ENCODE measurements at regions not wholly inside any gene's neighbourhood (a gene's known extent, or its start where the extent isn't known, plus 50 kb on each side); places are given as distances from the start of the nearest gene placed in this dataset.

DNA sequence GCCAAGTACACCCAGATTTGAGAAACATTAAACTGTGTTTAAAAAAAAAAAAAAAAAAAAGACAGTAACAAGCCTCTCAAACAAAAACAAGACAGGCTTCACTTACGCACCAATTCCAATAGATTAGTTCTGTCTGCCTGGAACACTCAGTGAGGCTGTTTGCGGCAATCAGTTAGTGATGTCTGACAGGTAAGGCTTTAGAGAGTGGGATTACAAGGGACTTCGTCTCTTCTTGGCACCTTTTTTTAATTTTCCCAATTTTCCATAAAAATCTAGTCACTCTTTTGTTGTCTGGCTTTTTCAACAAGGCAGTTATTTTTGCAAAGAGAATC lies 79.6 kb downstream of the NCOR2 start:
- DNase-seq: no peak

DNA sequence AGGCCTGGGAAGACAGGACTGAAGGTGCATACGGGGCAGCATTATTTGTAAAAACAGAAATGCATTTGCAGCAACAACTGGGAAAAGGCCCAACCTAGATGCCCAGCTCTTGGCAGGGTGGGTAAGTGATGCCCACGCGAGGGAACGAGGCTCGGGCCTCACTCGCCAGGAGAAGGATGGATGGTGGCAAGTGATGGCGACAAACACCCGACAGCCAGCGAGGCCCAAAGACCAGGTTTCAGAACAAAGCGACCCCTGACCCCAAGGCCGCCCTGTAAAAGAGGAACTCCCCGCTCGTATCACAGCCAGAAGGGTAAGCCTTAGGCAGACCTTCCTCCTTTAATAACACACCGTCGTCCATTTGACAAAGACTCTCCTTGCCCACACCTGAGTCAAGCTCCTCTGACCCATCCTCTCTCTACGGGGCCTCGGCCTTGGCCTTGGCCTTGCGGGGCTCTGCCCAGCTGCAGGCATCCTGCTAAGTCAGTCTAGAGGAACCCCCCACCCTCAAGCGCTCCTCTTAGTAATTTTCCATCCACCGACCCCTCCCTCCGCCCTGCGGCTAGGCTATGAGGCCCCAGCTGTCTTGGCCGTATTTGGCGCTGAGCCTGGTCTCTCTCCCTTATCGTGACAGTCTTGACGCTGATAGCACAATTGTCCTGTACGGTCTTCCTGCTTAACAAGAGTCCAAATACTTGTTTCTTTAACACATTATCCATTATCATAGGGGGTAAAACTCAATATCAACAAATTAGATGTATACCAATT lies 80.2 kb downstream of the NCOR2 start:
- DNase-seq: no peak

DNA sequence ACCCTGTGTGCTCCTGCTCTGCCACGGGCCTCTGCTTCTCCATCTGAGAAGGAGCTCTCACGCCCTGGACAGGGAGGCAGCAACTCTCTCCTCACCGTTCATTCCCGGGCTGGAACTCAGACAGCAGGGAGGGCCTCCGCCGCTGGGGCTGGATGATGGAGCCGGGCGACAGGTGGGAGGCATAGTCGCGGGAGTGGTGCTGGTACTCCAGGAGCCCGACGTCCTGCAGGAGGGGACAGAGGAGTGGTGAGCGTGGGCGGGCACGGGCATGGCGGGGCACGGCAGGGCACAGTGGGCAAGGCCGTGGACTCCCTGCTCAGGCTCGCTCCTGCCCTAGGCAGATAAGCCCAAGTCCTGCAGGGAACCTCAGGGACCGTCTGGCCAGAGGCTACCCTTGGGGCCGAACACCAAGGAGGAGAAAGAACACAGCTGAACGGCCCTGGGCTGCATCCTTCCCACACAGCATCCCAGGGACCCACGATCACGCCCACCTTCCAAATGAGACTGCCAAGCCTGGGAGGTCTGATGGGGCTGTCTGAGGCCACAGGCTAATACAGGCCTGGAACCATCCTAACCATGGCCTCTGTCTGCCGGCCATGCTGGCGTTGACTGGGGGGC lies 81.0 kb downstream of the NCOR2 start:
- DNase-seq: no peak

DNA sequence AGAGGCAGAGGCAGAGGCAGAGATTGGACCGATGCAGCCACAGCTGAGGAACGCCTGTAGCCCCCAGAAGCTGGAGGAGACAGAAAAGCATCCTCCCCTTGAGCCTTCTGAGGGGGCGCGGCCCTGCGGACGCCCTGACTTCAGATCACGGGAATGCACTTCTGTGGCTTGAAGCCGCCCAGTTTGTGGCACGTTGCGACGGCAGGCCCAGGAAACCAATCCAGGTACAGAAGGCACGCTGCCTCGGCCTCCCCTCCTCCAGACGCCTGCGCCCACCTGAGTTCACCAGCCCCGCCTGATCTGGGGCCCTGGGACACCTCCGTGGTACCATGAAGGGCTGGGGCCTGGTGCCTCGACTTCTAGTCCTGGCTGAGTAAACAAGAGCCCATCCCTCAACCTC lies 82.0 kb downstream of the NCOR2 start:
- no peak for DNase-seq

DNA sequence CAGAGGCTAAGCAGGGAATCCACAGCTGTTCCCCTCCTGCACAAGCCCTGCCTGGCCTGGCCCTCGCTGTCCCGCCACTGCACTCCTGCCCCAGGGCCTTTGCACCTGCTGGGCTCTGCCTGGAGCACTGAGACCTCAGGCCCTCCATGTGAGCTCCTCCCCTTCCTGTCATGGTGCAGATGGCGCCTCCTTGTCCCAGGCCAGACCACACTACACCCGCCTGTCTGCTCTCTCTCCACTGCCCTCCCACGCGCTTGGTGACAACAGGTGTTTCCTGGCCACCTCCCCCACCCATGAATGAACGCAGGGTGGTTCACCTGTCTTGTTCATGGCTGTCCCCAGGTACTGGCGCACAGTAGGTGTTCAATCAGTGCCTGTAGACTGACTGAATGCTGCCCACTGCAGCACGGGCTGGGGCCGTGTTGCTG lies 82.9 kb downstream of the NCOR2 start:
- DNase-seq: peak; percentile 24

DNA sequence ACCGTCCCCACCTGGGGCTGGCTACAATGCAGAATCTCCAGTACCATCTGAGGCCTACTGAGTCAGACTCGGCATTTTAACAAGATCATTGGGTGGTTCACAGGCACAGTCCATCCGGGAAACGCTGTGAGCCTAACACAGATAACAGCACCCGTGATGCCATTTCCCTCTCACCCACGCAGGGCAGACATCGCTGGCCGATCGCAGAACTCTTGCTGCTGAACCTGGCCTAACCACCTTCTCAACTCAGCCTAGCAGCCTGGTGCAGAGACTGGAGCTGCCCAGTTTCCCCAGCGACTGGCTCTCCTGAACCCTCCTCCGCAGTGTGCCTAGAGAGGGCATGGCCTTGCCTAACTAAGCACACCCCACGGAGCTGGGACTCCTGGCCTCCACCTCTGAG lies 83.3 kb downstream of the NCOR2 start:
- DNase-seq: no peak

DNA sequence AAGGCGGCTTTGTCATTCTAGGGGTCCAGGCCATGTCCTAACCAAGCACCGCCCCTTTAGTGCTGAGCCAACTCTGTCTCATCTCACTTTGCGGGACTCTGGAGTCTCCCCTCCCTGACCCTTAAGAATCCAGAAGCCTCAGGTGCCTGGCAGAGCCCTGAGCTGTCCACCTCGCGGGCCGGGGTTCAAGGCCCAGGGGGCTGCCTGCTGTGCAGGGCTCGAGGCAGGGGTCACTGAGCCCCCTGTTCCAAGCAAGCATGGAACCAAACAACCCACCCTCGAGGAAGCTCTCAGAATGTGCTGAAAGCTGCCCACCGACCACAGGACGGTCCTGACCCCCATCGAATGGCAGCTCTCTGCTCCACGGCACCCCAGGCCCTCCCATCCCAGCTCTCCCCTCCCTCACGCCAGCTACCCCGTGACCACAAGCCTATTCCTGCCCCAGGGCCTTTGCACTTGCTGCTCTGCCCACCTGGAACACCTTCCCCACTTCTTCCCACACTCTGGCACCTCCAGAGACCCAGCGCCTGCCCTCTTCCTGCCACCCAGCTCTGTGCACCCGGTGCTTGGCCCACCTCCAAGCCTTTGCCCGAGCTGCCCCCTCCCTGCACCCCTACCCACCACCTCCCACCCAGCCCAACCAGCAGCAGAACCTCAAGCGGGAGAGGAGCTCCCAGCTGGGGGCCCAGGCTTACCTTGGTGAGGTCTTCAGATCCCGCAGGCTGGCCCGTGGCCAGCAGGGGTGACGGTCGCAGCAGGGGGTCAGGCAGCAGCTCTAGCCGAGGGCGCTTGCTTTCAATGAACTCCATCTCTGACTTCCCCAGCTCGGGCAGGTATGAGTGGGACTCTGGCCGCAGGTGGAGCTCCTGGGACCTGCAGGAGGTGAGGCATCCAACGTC lies 84.3 kb downstream of the NCOR2 start:
- no peak for DNase-seq

DNA sequence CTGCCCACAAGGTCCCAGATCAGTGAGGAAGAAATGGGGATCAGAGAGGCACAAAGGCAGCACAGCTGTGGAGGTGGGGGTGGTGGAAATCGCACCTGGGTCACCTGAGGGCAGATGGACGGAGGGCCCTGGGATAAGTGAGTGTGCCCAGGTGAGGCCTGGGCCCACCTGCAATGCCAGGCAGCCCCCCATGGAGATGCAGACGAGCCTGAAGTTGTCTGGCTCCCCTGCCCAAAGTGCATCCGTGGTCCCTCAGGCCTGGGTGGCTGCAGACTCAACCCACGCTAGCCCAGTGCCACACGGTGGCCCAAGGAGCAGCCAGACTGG lies 84.9 kb downstream of the NCOR2 start:
- DNase-seq: no peak

DNA sequence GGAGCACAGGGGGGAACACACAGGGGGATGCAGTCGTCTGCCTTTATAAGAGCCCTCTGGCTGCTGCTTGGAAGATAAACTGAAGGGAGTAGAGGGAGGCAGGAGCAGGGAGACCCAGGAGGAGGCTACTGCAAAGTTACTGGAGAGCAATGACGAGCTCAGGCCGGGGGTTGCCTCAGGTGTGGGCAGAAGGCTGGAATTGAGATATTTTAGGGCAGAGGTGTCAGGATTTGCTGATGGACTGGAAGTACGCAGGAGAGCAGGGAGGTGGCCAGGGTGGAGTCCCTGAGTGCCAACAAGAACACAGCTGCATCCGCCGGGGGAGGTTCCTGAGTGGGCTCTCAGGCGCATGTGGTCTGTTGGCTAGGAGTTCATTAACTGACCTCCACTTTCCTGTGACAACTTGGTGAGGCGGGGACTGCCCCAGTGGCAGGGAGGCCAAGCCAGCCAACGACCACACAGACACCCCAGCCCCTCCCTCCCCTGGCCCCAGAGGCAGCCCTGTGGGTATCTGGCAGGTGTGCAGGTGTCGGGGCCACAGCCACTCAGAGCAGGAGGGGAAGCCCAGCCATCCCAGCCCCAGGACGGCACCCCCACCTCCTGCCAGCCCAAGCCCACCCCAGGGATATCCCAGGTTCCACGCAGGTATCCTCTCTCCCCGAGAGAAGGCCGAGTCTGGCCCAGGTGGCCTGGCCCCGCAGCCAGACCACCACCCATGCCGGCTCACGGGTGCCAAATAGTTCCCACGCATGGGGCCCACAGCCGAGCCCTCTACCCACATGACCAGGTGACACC lies 85.4 kb downstream of the NCOR2 start:
- no peak for DNase-seq

DNA sequence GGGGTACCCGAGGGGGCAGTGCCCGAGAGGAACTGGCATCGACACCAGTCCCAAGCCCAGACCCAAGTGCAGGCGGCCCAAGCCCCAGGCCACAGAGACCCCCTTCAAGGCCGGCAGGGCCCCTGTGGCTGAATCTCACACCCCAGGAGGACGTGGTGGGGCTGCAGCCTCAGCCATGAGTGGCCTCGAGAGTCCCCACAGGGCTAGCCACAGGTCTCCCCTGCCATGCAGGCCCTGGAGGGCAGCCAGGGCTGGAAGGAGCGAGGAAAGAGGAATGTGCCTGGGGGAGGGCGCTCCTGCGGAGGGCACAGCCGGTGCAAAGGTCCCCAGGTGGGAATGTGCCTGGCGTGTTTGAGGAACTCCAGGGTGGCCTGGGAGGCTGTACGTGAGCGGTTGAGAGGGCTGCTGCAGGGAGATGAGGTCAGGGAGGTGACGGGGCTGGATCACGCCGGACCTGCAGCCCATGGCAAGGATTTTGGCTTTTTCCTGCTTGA lies 86.1 kb downstream of the NCOR2 start:
- no peak for DNase-seq

DNA sequence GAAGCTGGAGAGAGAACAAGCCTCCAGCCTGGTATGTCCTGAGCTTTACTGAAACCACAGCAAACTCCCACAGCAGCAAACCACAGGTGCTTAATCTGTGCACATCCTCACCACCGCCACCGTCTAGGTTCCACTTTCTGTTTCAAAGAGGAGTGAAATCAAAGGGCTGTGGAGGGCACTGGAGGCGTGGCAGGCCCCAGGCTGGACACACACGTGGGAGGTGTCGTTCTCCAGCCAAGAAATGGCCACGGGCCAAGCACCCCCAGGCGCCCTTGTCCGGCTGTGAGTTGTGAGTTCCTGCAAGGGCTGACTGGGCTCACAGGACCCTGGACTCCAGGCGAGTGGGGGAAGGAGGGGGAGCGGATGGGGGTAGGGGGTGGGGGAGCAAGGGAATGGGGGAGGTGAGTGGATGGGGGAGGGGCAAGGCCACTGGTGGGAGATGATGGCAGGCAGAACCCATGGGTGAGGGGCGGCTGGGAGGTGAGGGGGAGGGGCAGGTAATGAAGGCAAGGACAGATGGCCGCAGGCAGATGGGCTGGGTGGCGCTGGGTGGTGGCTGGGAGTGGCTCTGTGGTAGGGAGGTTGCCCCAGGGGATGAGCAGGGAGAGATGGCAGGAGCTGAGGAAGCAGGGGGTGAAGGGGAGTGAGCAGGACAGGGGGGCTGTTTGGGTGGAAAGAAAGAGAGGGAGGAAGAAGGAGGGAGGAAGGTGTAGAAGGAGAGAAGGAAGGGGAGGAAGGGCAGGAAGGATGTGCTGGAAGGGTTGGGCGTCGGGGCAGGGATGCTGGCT lies 86.7 kb downstream of the NCOR2 start:
- DNase-seq: peak; percentile 56

DNA sequence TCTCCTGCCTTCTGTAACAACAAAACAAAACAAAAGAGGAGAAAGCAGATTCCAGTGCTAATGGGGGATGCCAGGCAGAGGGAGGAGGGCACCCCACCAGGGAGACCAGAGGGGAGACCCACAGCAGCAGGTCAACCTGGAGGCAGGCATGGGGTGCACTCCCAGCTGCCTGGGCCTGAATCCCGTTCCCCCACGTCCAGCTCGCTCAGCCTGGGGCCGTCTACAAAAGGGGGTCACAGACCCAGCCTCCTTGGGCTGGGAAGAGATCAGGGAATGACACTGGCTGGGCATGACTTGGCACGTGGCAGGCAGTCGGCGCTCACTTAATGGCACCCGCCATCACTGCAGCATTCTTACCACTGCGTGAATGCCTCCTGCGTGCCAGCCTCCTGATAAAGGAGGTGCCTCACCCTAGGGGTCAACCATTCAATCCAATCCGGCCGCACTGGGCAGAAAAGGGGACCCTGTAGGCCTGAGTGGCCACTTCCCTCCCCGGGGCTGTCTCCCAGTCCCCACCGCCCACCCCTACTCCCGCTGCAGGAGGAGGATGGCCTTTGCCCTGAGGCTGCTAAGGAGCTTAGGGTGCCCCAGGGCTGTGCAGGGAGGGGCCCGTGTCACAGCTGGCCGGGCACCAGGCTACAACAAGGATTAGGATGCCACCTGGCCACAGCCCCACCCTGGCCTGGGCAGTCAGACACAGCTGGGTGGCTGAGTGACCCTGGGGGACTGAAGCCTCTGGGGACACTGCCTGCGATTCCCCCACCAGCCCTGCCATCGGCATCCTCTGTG lies 87.5 kb downstream of the NCOR2 start:
- no peak for DNase-seq

DNA sequence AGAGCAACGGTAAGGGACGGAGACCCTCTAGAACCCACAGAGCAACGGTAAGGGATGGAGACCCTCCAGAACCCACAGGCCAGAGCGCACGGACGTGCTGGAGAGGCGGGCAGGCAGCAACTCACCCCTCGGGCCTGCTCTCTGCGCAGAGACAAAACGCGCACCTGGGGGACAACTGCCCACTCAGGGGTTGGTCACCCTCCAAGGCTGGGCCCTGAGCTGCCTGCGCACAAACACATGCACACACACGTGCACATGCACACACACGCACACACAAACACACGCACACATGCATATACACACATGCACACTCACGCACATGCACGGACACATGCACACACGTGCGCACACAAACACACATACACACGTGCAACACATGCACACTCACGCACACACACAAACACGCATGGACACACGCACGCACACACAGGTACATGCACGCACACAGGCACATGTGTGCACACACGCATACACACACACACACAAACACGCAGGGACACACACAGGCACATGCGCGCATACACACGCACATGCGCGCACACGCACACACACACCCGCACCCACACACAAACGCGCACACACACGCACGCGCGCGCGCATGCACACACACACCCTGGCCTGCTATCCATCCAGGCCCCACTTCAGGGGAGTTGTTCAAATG lies 88.3 kb downstream of the NCOR2 start:
- DNase-seq: no peak

DNA sequence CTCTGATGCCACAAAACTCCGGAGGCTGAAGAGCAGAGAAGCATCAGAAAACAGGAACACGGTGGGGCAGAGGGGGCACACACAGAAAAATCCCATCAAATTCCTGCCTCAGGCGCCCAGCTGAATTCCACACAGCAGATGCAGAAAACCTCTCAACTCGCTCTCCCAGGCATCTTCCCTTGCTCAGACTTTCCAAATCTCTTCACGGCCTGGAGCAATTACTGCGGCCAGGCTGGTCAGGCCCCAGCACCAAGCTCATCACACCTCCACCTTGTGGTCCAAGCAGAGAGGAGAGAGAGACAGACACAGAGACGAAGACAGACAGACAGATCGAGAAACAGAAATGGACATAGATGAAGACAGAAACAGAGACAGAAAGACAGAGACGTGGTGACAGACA lies 89.0 kb downstream of the NCOR2 start:
- no peak for DNase-seq

DNA sequence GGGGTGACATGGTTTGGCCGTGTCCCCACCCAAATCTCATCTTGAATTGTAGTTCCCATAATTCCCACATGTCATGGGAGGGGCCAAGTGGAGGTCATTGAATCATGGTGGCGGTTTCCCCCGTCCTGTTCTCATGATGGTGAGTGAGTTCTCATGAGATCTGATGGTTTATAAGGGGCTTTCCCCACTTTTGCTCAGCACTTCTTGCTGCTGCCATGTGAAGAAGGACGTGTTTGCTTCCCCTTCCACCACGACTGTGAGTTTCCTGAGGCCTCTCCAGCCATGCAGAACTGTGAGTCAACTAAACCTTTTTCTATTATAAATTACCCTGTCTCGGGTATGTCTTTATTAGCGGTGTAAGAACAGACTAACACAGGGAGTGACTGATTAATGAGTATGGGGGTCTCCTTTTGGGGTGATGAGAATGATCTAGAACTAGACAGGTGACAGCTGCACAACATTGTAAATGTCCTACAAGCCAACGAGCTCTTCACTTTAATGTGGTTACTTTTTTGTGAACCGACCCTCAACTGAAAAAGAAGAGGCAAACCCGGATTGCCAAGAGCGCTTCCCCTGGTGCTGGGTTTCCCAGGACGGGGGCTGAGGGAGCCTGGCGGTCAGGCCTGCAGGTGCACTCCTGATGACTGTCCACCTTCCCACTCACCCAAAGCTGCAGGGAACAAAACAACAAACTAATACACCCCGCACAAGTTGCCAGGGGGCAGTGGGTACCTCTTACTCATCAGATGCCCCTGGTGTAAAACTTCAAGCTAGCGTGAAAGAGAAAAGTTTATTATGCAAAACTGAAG lies 90.1 kb downstream of the NCOR2 start:
- no peak for DNase-seq

DNA sequence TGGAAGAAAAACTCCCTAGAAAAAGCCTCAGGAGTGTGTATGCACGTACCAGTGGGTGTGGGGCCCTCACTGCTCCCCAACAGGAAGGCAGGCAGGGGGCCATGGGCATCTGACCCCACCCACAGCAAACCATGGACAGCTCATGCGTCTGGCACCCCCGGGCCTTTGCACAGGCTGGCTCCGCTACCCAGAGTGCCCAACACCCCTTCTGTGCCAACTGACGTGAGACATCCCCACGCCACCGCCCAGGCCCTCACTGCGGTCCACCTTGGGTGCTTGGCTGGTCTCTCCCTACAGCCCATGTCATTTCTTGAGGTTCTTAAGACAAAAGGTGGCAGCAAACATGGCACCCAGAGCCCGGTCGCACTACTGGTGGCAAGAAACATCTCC lies 91.4 kb downstream of the NCOR2 start:
- DNase-seq: no peak

DNA sequence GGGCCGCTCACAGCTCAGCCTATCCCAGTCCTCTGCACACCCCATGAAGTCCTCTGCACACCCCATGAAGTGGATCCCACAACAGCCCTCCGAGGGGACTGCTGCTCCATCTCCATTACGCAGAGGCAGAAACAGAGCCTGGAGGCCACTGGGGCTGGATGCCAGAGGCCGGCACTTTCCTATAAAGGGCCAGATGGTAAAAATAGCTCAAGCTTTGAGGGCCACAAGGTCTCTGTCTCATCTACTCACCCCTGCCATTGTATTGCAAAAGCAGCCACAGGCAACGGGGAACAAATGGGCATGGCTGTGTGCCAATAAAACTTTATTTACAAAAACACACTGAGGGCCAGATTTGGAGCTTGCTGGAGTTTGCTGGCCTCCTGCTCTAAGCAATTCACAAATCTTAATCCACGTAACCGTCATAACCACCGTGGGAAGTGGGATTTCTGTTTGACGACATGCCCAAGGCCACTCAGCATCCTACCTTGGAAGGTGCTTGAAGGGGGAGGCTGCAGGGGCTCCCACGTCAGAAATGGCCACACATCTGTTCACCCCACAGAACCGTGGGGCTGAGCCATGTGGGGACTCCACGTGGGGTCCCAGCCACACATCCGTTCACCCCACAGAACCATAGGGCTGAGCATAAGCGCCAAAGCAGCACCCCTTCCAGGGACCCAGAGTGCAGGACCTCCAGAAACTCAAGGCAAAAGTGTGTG lies 92.0 kb downstream of the NCOR2 start:
- DNase-seq: no peak

DNA sequence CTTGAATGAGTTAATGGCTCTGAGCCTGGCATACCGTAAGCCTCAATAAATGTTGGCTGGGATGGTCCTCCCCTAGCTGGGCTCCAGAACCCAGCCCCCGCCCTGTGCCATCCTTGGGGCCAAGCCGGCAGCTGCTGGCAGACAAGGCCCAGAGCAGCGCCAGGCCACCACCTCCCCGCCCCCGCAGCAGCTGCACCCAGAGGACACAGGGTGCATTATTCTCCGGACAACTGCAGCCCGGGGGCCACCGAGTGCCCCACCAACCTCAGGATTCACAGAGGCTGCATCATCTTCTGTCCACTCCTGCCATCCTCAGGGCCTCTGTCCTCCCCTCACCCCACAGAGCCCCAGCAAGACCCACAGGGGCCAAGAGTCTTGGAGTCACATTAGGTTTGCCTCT lies 92.7 kb downstream of the NCOR2 start:
- DNase-seq: no peak

DNA sequence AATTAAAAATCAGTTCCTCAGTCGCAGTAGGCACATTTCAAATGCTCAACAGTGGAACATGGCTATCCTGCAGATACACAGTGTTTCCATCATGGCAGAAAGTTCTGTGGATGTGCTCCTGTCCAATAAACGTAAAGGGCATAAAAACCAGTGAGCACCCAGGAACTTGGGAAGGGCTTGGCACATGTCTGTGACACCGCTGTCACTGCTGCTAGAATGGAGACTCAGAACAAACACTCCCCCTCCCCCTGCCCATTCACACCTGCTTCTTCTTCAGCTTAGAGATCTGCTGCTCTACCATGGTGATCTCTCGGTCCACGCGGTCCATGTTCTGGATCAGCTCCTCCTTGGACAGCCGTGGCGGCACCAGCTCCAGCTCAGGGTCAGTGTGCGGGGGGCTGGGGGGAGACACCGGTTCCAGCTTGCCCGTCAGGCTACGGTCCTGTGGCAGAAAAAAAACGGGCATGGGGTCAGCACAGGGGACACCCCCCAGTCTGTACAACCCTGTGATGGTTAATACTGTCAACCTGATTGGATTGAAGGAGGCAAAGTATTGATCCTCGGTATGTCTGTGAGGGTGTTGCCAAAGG lies 94.6 kb downstream of the NCOR2 start:
- DNase-seq: no peak

Measured in RPMI8226 (cell line).